NOMO-1 treated with DMSO at 0.1 percent for 48 hours (cell line): ENCODE measurements at regions not wholly inside any gene's neighbourhood (a gene's known extent, or its start where the extent isn't known, plus 50 kb on each side); places are given as distances from the start of the nearest gene placed in this dataset.

Experiments used
- DNase-seq: peaks from one replicate; lab custom pipeline; 2025; ENCODE audit not compliant: unreplicated experiment; lab: John Stamatoyannopoulos, UW

DNA sequence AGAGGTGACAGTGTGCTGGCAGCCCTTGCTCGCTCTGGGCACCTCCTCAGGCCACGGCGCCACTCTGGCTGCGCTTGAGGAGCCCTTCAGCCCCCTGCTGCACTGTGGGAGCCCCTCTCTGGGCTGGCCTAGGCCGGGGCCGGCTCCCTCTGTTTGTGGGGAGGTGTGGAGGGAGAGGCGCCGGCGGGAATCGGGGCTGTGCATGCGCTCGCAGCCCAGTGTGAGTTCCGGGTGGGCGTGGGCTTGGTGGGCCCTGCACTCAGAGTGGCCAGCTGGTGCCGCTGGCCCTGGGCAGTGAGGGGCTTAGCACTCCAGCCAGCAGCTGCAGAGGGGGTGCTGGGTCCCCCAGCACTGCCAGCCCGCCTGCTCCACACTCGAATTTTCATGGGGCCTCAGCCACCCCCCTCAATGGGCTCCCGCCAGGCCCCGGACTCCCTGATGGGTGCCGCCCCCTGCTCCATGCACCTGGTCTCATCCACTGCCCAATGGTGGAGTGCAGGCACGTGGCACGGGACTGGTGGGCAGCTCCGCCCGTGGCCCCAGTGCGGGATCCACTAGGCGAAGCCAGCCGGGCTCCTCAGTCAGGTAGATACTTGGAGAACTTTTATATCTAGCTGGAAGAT is 96.7 kb upstream of the BET1 start:
- DNase-seq, result no peak

DNA sequence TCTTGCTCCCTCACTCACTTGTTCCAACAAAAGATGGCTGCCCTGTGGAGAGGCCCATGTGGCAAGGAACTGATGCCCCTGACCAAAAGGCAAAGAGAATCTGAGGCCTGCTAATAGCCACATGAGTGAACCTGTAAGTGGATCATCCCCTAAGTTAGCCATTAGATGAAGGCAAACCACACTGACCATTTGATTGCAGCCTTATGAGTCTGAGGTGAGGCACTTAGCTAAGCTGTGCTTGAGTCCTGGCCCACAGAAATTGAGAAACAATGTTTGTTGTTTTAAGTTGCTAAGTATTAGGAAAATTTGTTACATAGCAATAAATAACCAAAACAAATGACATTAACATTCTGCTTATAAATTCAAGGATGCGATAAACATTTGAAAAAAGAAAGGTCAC is 100.1 kb upstream of the BET1 start:
- no peak for DNase-seq

DNA sequence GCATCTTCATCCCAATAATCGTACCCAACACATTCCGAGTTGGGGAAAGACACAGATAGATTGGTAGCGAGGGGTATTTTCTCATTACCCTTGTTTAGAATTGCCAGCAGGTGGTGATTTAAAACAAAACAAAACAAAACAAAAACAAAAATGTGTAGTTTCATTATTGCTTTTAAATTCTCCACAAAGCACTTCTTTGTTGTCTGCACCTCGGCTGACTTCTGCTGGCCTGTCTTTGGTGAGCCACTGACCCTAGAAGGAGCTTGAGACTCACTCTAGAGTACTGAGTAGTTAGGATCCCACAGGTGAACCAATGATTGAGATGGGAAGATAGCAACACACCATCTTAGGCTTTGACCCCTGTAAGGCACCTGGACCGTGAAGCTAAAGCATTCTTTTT is 105.4 kb upstream of the BET1 start:
- no peak for DNase-seq

DNA sequence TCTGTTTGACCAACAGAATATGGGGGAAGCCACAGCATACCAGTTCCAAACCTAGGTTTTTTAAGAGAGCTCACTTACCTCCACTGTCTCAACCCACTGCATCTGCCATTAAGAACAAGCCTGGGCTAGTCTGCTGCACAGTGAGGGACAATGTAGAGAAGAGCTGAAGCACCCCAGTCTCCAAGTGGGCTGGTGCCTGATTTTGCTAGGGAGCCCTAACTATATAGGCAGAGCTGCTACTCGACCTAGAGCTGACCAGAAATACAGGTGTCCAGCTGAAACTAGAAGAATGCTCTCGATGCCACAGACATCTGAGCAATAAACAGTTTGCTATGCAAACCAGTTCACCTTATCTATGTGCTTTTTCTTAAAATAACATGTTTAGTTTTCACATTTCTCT is 106.9 kb upstream of the BET1 start:
- no peak for DNase-seq

DNA sequence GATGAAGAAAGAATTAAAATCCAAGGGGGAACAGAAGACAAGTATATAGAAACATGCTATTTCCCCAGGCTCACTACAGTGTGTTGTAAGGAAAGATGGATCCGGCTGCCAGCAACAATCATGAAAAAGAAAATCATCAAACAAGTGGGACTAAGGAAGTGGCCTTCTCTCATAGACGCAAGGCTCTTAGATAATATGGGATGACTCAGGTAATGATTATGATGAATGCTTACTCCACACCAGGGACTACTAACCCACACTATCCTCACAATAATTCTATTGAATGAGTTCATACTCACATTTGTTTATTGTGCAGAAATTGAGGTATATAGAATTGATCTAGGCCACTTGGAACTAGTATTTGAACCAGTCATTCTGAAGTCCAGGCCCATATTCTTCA is 111.2 kb upstream of the BET1 start:
- DNase-seq, result no peak

DNA sequence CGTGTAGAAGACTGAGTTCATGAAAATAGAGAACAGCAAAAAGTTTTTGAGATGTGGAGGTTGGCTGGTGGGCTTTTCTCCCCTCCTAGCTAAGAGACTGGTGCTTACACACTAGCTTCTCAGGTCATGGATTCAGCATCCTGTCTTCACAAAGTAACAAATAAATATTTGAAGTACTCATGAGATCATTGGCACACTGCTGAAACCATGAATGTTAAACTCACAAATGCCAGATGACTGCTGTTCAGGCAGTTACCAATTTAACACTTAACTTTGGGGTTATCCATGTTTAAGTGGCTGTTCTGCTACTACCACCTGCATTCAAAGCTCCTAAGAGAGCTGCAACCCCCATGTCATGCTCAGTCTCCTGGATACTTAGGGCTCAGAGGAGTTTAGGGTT is 119.0 kb upstream of the BET1 start:
- DNase-seq, result no peak

DNA sequence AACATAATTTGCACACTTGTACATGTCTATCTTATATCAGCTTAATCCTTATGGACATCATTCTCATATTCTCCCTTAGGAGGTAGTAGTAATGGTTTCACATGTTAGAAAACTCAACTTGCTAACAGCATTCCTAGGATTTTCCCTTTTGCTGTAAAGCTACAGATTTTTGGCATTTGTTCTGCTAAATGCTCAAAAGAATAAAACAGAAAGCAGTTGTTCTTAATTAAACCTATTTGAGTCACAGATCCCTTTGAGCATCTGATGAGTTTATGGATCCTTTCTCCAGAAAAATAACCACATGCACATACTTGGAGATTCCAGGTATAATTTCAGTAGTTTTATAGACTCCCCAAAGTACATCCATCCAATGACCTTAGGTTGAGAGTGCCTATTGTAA is 122.9 kb upstream of the BET1 start:
- DNase-seq, result no peak

DNA sequence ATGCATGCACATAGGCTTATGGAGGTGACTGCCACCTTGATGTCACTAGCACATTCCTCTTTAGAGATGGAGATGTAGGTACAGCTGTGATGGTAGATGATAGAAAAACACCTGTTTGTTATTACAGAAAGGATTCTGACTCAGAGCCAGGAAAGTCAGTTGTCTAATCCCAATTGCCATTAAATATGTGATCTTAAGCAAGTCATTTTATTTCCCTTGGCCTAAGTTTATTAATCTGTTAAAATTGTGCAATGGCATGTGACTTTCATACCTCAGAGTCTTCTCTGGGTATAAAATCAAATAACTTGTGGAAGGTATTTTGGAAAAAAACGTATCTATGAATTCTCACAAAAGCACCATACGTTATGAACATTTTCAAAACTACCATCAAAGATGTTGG is 123.9 kb upstream of the BET1 start:
- no peak for DNase-seq

DNA sequence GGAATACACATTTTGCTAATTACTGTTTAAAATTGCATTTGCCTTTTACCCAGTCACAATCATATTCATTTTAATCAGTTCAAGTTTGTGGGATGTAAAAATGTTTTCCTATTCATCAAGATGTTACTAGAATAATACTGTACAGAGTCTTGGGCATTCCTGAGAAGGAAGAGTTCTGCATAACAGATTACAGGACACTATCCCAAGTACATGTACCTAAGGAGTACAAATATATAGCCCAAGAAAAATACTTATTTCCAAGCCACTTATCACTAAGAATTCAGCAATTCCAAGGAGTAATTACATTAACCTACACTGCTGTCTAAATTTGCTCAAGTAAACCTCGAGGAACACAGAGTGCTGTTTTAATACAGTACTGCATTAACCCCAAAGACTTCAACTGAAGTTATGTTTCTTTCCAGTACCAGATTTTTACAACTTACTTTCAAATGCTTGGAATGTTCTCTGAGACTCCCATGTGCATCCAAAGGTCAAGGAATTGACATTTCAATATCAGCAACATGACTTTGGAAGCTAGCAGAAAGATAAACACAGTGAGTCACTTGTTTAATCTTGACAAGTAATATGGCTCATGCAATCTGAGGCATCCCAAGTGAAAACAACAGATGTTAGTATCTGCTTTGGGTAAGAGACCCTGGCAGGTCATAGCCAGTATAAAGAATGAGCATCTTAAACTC is 125.4 kb upstream of the BET1 start:
- no peak for DNase-seq

DNA sequence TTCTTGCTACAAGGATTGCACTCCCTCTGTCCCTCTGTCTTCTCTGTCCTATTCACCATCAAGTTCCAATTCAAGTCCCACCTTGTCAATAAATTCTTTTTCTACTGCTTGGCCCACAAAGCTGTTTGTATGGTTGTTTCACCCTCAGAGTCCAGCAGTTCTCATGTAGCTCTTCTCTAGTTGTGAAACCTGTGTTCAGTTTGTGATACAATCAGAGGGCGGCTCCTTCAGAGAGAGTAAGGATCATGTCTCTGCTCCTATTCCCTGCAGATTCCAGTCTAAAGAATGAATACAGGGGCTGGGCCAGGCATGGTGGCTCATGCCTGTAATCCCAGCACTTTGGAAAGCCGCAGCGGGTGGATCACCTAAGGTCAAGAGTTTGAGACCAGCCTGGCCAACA is 126.6 kb upstream of the BET1 start:
- no peak for DNase-seq

DNA sequence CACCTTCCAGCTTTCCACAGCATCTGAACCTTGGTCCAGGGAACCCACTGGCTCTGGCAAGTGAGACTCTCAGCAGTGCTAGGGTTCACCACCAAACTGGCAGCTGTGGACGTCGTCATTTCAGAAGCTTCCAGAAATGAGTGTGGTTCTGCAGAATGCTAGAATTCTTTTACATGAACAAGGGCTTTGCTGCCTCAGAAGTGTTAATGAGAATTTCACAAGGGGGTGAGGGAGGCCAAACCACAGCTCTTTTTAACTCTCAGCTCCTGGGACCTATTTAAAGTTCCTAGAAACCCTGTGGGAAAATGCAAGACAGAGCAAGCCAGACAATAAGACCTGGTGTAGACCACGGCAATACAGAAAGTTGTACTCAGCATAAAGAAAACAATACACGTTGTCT is 129.3 kb upstream of the BET1 start:
- no peak for DNase-seq

DNA sequence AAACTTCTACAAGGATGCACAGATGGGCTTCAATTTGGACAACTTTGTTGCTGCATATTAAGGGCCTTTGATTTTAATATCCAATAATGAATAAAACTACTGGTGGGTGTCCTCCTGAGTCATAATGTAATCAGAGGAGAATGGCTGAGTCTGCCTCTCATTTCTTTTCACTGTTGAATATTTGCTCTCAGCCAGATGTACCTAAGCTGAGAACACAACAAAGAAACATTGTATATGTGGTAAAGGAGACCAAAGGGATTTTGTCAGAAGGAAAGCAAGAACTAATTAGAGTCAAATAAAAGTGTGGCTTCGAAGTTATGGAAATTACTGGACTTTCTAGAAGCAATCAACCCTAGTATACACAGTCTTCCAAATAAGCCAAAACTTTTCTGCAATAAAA is 131.0 kb upstream of the BET1 start:
- no peak for DNase-seq

DNA sequence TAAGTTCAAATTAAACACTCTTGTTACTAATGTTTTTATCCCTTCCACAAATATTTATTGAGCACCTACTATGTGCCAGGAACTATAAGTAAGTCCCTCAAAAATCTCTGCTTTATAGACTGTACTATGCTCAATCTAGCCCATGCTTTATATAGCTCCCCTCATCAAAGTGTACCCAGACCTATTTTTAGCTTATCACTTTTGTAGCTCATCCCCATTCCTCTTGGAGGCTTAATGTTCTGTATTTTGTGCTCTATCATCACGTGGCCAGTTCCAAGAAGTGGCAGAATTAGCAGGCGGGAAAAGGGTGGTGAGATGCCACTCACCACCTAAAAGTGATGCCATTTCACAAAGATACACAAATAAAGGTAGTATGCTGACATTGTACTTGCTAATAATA is 138.1 kb upstream of the BET1 start:
- no peak for DNase-seq

DNA sequence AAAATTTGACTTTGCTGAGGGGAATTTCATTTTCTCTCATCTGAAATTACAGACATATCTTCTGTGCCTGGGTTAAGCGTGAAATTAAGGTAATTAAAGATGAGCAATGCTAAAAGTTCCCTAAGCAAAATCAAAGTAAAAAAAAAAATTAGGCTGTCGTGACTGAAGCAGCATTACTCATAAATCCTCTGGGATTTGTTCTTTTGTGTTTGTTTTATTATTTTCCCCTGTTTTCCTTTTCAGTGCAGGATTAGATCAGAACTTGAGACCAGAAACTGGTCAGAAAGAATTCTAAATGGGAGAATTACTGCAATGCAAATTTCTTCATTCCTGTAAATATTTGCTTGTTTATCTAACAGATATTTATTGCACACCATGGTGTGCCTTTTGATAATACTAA is 141.4 kb upstream of the BET1 start:
- DNase-seq, result no peak

DNA sequence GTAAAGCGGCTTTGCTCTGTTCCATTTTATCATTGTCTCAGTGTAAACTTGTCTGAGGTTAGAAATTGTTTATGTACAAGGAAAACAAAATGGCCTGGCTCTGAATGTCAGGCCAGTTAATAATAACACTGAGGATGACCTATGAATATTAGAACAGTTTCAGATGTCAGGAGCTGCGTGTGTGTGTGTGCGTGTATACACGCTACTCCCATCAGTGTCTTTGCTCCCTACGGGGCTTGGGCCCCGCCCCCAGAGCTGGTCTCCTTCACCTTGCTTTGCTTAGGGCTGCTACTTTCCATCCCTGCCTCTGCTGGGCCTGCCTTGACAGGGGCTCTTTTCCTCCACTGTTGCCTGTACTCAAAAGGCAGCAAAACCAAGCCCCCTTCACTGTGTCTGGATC is 142.3 kb upstream of the BET1 start:
- DNase-seq, result no peak

DNA sequence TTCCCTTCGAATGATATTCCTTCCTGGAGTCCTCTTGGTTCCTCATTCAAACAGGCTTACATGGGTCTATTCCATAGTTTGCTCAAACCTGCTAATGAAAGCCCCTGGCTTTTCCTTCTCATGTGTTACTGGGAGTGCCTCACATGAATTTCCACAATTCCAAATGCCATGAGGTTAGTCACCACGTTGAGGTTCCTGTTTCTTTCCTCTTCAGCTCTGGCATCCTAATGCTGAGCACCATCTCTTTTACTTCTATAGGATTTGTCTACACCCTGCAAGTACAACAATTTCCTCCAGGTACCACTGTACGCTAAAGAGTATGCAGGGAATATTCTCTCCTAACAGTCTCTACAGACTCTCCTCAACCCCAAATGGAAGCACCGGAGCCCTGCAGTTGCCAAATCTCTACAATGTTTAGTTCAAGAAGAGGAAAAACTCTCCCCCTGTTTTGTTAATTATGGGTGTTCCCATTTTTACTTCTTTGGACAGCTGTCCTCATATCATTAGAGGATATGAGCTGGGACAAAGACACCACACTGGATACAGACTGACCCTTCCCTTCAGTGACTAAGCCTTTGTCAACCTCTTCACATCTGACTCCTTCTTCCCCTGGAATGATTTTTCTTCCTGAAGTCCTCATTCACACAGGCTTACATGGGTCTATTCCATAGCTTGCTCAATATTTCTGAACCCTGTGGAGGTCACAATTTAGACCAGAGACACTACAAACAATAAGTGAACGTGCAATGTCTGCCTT is 145.8 kb upstream of the BET1 start:
- DNase-seq, result no peak

DNA sequence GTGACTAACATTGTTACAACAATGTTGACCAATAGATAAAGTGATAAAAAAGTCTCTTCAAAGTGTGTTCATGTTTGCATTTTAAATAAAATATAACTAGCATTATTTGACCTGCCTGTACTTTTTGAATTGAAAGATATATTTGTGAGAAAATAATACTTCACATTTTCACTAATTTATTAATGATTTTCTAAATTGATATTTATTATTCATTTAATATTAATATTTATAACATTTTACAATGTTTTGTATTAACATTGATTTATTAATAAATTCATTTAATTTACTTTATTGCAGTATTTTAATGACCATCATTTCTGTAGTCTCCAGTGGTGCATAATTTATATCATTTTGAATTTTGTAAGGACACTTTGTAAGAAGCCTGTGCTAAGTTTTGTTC is 150.0 kb upstream of the BET1 start:
- no peak for DNase-seq

DNA sequence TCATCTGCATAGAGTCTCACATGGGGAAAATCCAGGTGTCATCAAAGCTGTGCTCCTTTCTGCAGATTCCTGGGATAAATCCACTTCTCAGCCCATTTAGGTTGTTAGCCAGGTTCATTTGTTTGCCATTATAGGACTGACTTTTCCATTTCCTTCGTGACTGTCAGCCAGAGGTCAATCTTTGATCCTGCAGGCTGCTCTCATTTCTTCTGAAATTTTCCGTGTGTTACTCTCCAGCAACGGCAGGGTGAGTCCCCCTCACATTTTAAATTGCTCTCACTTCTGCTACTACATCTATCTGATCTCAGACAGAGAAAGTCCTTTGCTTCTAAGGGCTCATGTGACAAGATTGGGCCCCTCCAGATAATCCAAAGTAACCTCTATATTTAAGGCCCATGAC is 150.7 kb upstream of the BET1 start:
- no peak for DNase-seq

DNA sequence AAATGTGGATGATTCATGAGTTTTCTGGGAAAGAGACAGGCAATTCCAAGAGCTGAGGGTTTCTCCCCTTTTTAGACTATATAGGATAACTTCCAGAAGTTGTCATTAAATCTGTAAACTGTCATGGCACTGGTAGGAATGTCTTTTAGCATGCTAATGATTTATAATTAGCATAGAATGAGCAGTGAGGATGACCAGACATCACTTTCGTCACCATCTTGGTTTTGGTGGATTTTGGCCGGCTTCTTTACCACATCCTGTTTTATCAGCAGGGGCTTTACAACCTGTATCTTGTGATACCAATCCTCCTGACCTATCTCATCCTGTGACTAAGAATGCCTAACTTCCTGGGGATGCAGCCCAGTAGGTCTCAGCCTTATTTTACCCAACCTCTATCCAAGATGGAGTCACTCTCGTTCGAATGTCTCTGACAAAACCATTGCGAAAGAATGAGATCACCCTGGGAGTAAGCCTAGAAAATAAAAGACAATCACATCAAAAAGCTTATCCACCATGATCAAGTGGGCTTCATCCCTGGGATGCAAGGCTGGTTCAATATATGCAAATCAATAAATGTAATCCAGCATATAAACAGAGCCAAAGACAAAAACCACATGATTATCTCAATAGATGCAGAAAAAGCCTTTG is 153.6 kb upstream of the BET1 start:
- DNase-seq, result peak; percentile 16

DNA sequence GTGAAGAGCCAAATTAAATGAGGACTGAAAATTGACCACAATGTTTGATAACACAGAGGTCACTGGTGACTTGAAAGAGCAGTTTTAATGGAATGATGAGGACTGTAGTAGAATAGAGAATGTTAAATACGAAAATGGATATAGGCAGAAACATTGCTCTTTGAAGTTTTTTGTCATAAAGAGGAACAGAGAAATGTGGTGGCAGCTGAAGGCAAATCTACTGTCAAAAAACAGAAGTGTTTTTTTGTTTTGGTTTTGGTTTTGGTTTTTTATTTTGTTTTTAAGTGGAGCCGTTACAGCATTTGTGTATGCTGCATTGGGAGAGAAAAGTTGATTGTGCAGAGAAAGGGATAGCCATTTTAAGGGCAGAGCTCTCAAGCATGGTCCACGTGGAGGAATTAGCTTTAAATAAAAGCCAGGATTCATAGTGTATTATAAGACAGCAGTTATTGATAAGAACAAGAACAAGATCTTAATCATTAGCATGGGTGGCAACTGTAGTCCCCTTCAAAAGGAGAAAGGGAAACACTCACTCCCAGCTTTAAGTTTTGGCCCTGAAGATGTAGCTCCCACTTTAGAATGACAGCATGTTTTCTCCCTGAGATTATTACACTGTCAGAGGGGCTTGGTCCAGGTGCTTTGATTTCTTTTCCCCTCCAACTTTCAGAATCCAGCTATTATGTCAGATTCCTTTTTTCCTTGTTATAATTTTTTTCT is 156.7 kb upstream of the BET1 start:
- peak; percentile 98 for DNase-seq

DNA sequence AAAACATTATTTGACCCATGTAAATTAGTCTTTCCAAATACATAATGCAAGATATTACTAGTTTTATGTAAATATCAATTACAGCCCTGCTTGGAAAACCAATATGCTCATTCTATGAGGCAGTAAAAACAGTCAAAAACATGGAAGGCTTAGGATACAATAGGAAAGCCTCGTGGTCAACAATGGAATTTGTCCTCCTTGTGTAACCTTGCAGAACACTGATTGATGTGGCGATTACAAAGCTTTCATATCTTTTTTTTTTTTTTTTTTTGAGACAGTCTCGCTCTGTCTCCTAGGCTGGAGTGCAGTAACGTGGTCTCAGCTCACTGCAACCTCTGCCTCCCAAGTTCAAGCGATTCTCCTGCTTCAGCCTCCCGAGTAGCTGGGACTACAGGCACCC is 157.3 kb upstream of the BET1 start:
- no peak for DNase-seq
